IMR-90 (cell line): ENCODE measurements at regions not wholly inside any gene's neighbourhood (a gene's known extent, or its start where the extent isn't known, plus 50 kb on each side); places are given as distances from the start of the nearest gene placed in this dataset.

ENCODE experiments used
- ATAC-seq: fragments of 200-7000 bp; cut with Tn5 transposase; 2 replicates; pipeline ENCODE4 v1.9.1; 2020; ENCODE audit warnings: low read depth, mild to moderate bottlenecking, moderate library complexity
- BruUV-seq: library from RNA; stranded (reverse); fragments of 400-500 nt; replicated peaks from 2 replicates; lab custom pipeline; 2021; lab: Mats Ljungman, UMichigan
- CTCF ChIA-PET: fragments of 300-600 bp; formaldehyde crosslinking; extraction: SDS; loops from one replicate; lab custom pipeline; 2021; ENCODE audit warnings: antibody characterized with exemption; lab: Yijun Ruan, JAX
- POLR2A ChIA-PET: fragments of 300-600 bp; sonication (Branson Sonifier 250); formaldehyde crosslinking; loops from one replicate; lab custom pipeline; 2022; ENCODE audit warnings: antibody characterized with exemption; ENCODE audit not compliant: unreplicated experiment; lab: Charles Lee
- DNase-seq: peaks from one replicate; pipeline ENCODE4 v3.0.0; 2013
- H2AFZ ChIP-seq: replicated peaks from 2 replicates; pipeline ENCODE3; 2013; ENCODE audit warnings: low read length, mild to moderate bottlenecking; ENCODE audit not compliant: poor library complexity
- H2AK5ac ChIP-seq: 2 replicates; pipeline ENCODE4 v1.6.1; 2013; ENCODE audit warnings: low read depth, low read length, inconsistent platforms
- H2AK9ac ChIP-seq: replicated peaks from 2 replicates; pipeline ENCODE3; 2013; ENCODE audit warnings: mild to moderate bottlenecking, low read depth, low read length, moderate library complexity; ENCODE audit not compliant: poor library complexity
- H2BK120ac ChIP-seq: 2 replicates; pipeline ENCODE4 v1.6.1; 2013; ENCODE audit warnings: low read depth, low read length, inconsistent platforms
- H2BK15ac ChIP-seq: 3 replicates; pipeline ENCODE4 v1.6.1; 2013; ENCODE audit warnings: low read depth, low read length, inconsistent platforms
- H2BK20ac ChIP-seq: 2 replicates; pipeline ENCODE4 v1.6.1; 2013; ENCODE audit warnings: low read depth, mild to moderate bottlenecking, inconsistent platforms, low read length, moderate library complexity
- H2BK5ac ChIP-seq: 2 replicates; pipeline ENCODE4 v1.6.1; 2013; ENCODE audit warnings: mild to moderate bottlenecking, low read depth, low read length, inconsistent platforms; ENCODE audit not compliant: poor library complexity, severe bottlenecking
- H3K14ac ChIP-seq: replicated peaks from 2 replicates; pipeline ENCODE4 v1.6.1; 2013; ENCODE audit warnings: low read depth, low read length, inconsistent platforms
- H3K18ac ChIP-seq: 2 replicates; pipeline ENCODE4 v1.6.1; 2013; ENCODE audit warnings: low read depth, low read length, control low read depth
- H3K23ac ChIP-seq: 2 replicates; pipeline ENCODE4 v1.6.1; 2013; ENCODE audit warnings: low read depth, low read length, inconsistent platforms
- H3K27ac ChIP-seq: 2 replicates; pipeline ENCODE4 v1.5.1; 2013; ENCODE audit warnings: mild to moderate bottlenecking, control low read depth, low read length; ENCODE audit not compliant: insufficient read depth
- H3K27me3 ChIP-seq: 2 replicates; pipeline ENCODE4 v1.6.1; 2013; ENCODE audit warnings: low read length; ENCODE audit not compliant: control insufficient read depth, insufficient read depth
- H3K36me3 ChIP-seq: 2 replicates; pipeline ENCODE4 v1.6.1; 2013; ENCODE audit warnings: low read length, mixed read lengths; ENCODE audit not compliant: control insufficient read depth, insufficient read depth
- H3K4ac ChIP-seq: 2 replicates; pipeline ENCODE4 v1.6.1; 2013; ENCODE audit warnings: low read depth, low read length, inconsistent platforms
- H3K4me1 ChIP-seq: 2 replicates; pipeline ENCODE4 v1.6.1; 2013; ENCODE audit warnings: low read length, mixed read lengths; ENCODE audit not compliant: control insufficient read depth, insufficient read depth
- H3K4me2 ChIP-seq: 2 replicates; pipeline ENCODE4 v1.6.1; 2013; ENCODE audit warnings: low read depth, mild to moderate bottlenecking, control low read depth, low read length, moderate library complexity
- H3K4me3 ChIP-seq: 2 replicates; pipeline ENCODE4 v1.5.1; 2013; ENCODE audit warnings: low read depth, mild to moderate bottlenecking, control low read depth, low read length, moderate library complexity; ENCODE audit not compliant: insufficient read depth
- H3K56ac ChIP-seq: 2 replicates; pipeline ENCODE4 v1.6.1; 2013; ENCODE audit warnings: low read length, inconsistent platforms; ENCODE audit not compliant: insufficient read depth; ENCODE audit errors: extremely low read depth
- H3K79me1 ChIP-seq, 2 experiments: 2 replicates each; pipeline ENCODE4 v1.6.1; 2013; ENCODE audit warnings: low read length in 2 of 2, inconsistent platforms in 1 of 2, low read depth in 1 of 2
- H3K9ac ChIP-seq: 2 replicates; pipeline ENCODE4 v1.6.1; 2013; ENCODE audit warnings: low read depth, low read length, control low read depth
- H3K9me1 ChIP-seq: 2 replicates; pipeline ENCODE4 v1.6.1; 2013; ENCODE audit warnings: low read length, inconsistent platforms; ENCODE audit not compliant: insufficient read depth
- H3K9me3 ChIP-seq: 2 replicates; pipeline ENCODE4 v1.6.1; 2013; ENCODE audit warnings: low read length; ENCODE audit not compliant: control insufficient read depth, insufficient read depth
- H4K20me1 ChIP-seq: 2 replicates; pipeline ENCODE4 v1.6.1; 2013; ENCODE audit warnings: low read length, inconsistent platforms; ENCODE audit not compliant: insufficient read depth
- H4K5ac ChIP-seq: 2 replicates; pipeline ENCODE4 v1.6.1; 2013; ENCODE audit warnings: mild to moderate bottlenecking, low read depth, low read length, control low read depth
- H4K8ac ChIP-seq, 2 experiments: 2 replicates each; pipeline ENCODE4 v1.6.1; 2013; ENCODE audit warnings: low read depth in 2 of 2, low read length in 2 of 2, control low read depth in 1 of 2, inconsistent platforms in 1 of 2
- H4K91ac ChIP-seq: 2 replicates; pipeline ENCODE4 v1.6.1; 2013; ENCODE audit warnings: low read depth, low read length, inconsistent platforms; ENCODE audit not compliant: insufficient read depth
- CHD1 ChIP-seq: IDR thresholded peaks from 2 replicates; pipeline ENCODE4 v1.6.1; 2012; ENCODE audit warnings: low read depth, low read length, improper control_type of control experiment
- dilution Hi-C: fragments of 300-500 bp; cut with HindIII; formaldehyde crosslinking; loops from one replicate; pipeline ENCODE4 v1.14.3; 2018; ENCODE audit warnings: low sequenced_read_pairs; ENCODE audit not compliant: unreplicated experiment
- in situ Hi-C: fragments of 300-500 bp; cut with MboI; formaldehyde crosslinking; loops from 3 replicates; pipeline ENCODE4 v1.14.3; 2019; ENCODE audit warnings: low sequenced_read_pairs, inconsistent platforms, mixed read lengths
- intact Hi-C: fragments of 100-400 bp; cut with micrococcal nuclease; formaldehyde crosslinking; loops from 2 replicates; pipeline ENCODE4 v1.10.0; 2022

- no peaks in the 10 kb centered on the region for H3K27me3 ChIP-seq
- in situ Hi-C loops = no loop called here
- no peak overlapping the region for H2BK120ac ChIP-seq
- intact Hi-C loops = no loop called here
- H3K27ac ChIP-seq = no peak overlapping the region
- CTCF ChIA-PET = no interaction called here
- no peak overlapping the region for H3K4me2 ChIP-seq
- H2AK9ac ChIP-seq = no peak overlapping the region
- H2AFZ ChIP-seq = no peak overlapping the region
- H2AK5ac ChIP-seq = no peak overlapping the region
- H2BK20ac ChIP-seq = no peak overlapping the region
- no peak overlapping the region for H4K5ac ChIP-seq
- TF ChIP-seq CHD1 = no peak
- no peaks in the 10 kb centered on the region for H3K79me1 ChIP-seq
- no peak overlapping the region for H4K91ac ChIP-seq
- no peaks in the 10 kb centered on the region for H3K9me1 ChIP-seq
- no peaks in the 10 kb centered on the region for H4K20me1 ChIP-seq
- no peaks in the 10 kb centered on the region for H3K36me3 ChIP-seq
- no peaks in the 10 kb centered on the region for H3K4me1 ChIP-seq
- no peak for ATAC-seq
- no peak overlapping the region for H3K14ac ChIP-seq
- H3K4me3 ChIP-seq = no peak overlapping the region
- H3K18ac ChIP-seq = no peak overlapping the region
- POLR2A ChIA-PET = no interaction called here
- no peak overlapping the region for H3K9ac ChIP-seq
- dilution Hi-C loops = no loop called here
- no peak for DNase-seq
- H2BK15ac ChIP-seq = no peak overlapping the region
- no TSS peak for BruUV-seq
- peaks cover 4% of the 10 kb centered on the region; the same call in 1 of the 2 replicates for H3K9me3 ChIP-seq
- no peak overlapping the region for H3K4ac ChIP-seq
- no peak overlapping the region for H2BK5ac ChIP-seq
- no peak overlapping the region for H3K23ac ChIP-seq
- H4K8ac ChIP-seq = no peak overlapping the region
- H3K56ac ChIP-seq = no peak overlapping the region
Measured at GRCh38 chr5:102049517-102049916, 246.6 kb downstream of the SLCO4C1 start.
